HG03196 (cell line): ENCODE measurements at regions not wholly inside any gene's neighbourhood (a gene's known extent, or its start where the extent isn't known, plus 50 kb on each side); places are given as distances from the start of the nearest gene placed in this dataset.
"Not testable (repeated sequence)": the region's sequence is repeated elsewhere in the genome, so short reads cannot be mapped to it uniquely, and the experiment has no call there.

ENCODE experiments used
- ATAC-seq: cut with Tn5 transposase; IDR thresholded peaks from one replicate; pipeline ENCODE4 v1.9.1; 2021; ENCODE audit not compliant: unreplicated experiment

GRCh38 chr4:188282471-188283232 lies 143.4 kb downstream of the TRIML1 start:
- no peak for ATAC-seq

- no peak for ATAC-seq
Observed at GRCh38 chr4:188287169-188287894, 148.1 kb downstream of the TRIML1 start.

- ATAC-seq, result no peak
Observed at GRCh38 chr4:188289531-188290125, 150.4 kb downstream of the TRIML1 start.

GRCh38 chr4:188295899-188296298 lies 156.7 kb downstream of the TRIML1 start:
- ATAC-seq, result no peak

GRCh38 chr4:188296331-188296730 lies 157.1 kb downstream of the TRIML1 start:
- ATAC-seq, result no peak

GRCh38 chr4:188297873-188298272 lies 158.6 kb downstream of the TRIML1 start:
- ATAC-seq, result no peak

- ATAC-seq, result no peak
Observed at GRCh38 chr4:188299161-188299560, 159.9 kb downstream of the TRIML1 start.

- ATAC-seq, result no peak
Observed at GRCh38 chr4:188300385-188300784, 161.1 kb downstream of the TRIML1 start.

GRCh38 chr4:188305690-188306089 lies 166.4 kb downstream of the TRIML1 start:
- no peak for ATAC-seq

GRCh38 chr4:188307591-188307990 lies 168.3 kb downstream of the TRIML1 start:
- no peak for ATAC-seq

GRCh38 chr4:188308142-188308541 lies 168.9 kb downstream of the TRIML1 start:
- no peak for ATAC-seq

- no peak for ATAC-seq
Observed at GRCh38 chr4:188316391-188316790, 177.2 kb downstream of the TRIML1 start.

- no peak for ATAC-seq
Observed at GRCh38 chr4:188328966-188329365, 189.7 kb downstream of the TRIML1 start.

GRCh38 chr4:188329521-188329920 lies 190.3 kb downstream of the TRIML1 start:
- ATAC-seq, result no peak

GRCh38 chr4:188332265-188332664 lies 193.0 kb downstream of the TRIML1 start:
- no peak for ATAC-seq

GRCh38 chr4:188336891-188337290 lies 197.7 kb downstream of the TRIML1 start:
- no peak for ATAC-seq

GRCh38 chr4:188341428-188341827 lies 202.2 kb downstream of the TRIML1 start:
- no peak for ATAC-seq

- ATAC-seq, result no peak
Observed at GRCh38 chr4:188346171-188346809, 207.0 kb downstream of the TRIML1 start.

GRCh38 chr4:188347339-188347738 lies 208.1 kb downstream of the TRIML1 start:
- ATAC-seq, result no peak

- not testable (repeated sequence) for ATAC-seq
Observed at GRCh38 chr4:188349569-188349968, 210.3 kb downstream of the TRIML1 start.

GRCh38 chr4:188363196-188363595 lies 224.0 kb downstream of the TRIML1 start:
- no peak for ATAC-seq

- ATAC-seq, result no peak
Observed at GRCh38 chr4:188370777-188371176, 231.5 kb downstream of the TRIML1 start.
